Fibroblast of skin of scalp (primary cell): ENCODE measurements at regions not wholly inside any gene's neighbourhood (a gene's known extent, or its start where the extent isn't known, plus 50 kb on each side); places are given as distances from the start of the nearest gene placed in this dataset.
A peak's percentile ranks its signal among the peaks of the same experiment; 100 is the strongest.
"Not testable (repeated sequence)": the region's sequence is repeated elsewhere in the genome, so short reads cannot be mapped to it uniquely, and the experiment has no call there.

Experiments used
- DNase-seq: peaks from one replicate; pipeline ENCODE4 v3.0.0-alpha.2; 2013

- DNase-seq, result not testable (repeated sequence)
Observed at GRCh38 chr7:35152059-35152458, 101.8 kb downstream of the TBX20 start.

GRCh38 chr7:35148030-35148429, 105.9 kb downstream of the TBX20 start:
- not testable (repeated sequence) for DNase-seq

- not testable (repeated sequence) for DNase-seq
Observed at GRCh38 chr7:35142125-35142524, 104.8 kb upstream of the DPY19L1 start.

- DNase-seq, result peak; percentile 20
Observed at GRCh38 chr7:35139281-35139680, 102.0 kb upstream of the DPY19L1 start.

- not testable (repeated sequence) for DNase-seq
Observed at GRCh38 chr7:35133465-35133864, 96.2 kb upstream of the DPY19L1 start.

GRCh38 chr7:35133011-35133410, 95.7 kb upstream of the DPY19L1 start:
- not testable (repeated sequence) for DNase-seq

- not testable (repeated sequence) for DNase-seq
Observed at GRCh38 chr7:35128662-35129061, 91.4 kb upstream of the DPY19L1 start.

- DNase-seq, result peak; percentile 9
Observed at GRCh38 chr7:35118526-35118925, 81.2 kb upstream of the DPY19L1 start.

- DNase-seq, result not testable (repeated sequence)
Observed at GRCh38 chr7:35106667-35107066, 69.4 kb upstream of the DPY19L1 start.

- not testable (repeated sequence) for DNase-seq
Observed at GRCh38 chr7:35105511-35105910, 68.2 kb upstream of the DPY19L1 start.

GRCh38 chr7:35102845-35103244, 65.6 kb upstream of the DPY19L1 start:
- not testable (repeated sequence) for DNase-seq

- DNase-seq, result not testable (repeated sequence)
Observed at GRCh38 chr7:35092961-35093360, 55.7 kb upstream of the DPY19L1 start.
